HepG2 (cell line): ENCODE measurements at regions not wholly inside any gene's neighbourhood (a gene's known extent, or its start where the extent isn't known, plus 50 kb on each side); places are given as distances from the start of the nearest gene placed in this dataset.

ENCODE experiments used
- ATAC-seq: fragments of 200-7000 bp; cut with Tn5 transposase; 3 replicates; pipeline ENCODE4 v1.9.1; 2020; ENCODE audit warnings: mild to moderate bottlenecking, moderate library complexity
- BruUV-seq: library from RNA; stranded (reverse); fragments of 400-500 nt; replicated peaks from 2 replicates; lab custom pipeline; 2021; lab: Mats Ljungman, UMichigan
- CTCF ChIA-PET: fragments of 300-600 bp; formaldehyde crosslinking; extraction: SDS; loops from one replicate; lab custom pipeline; 2021; ENCODE audit warnings: low total read pairs, inconsistent platforms, low intra/inter-chr PET ratio; lab: Yijun Ruan, JAX
- POLR2A ChIA-PET: fragments of 350-600 bp; sonication (Branson Sonifier 250); formaldehyde crosslinking; loops from one replicate; lab custom pipeline; 2020; ENCODE audit warnings: antibody characterized with exemption, inconsistent platforms; lab: Yijun Ruan, JAX
- DNase-seq: peaks from one replicate; pipeline ENCODE4 v3.0.0-alpha.2; 2015; ENCODE audit warnings: low spot score
- FAIRE-seq: peaks from 3 replicates; lab custom pipeline; 2011; peaks lifted over from hg19 to GRCh38; lab: Jason Lieb, UNC
- H2AFZ ChIP-seq: one replicate; pipeline ENCODE4 v1.6.1; 2011; ENCODE audit warnings: low read length, inconsistent platforms
- H3K27ac ChIP-seq: fragments of 300-600 bp; 3 replicates; pipeline ENCODE4 v1.8.0; 2011; ENCODE audit warnings: mixed run types, mild to moderate bottlenecking, mixed read lengths, low read length, inconsistent platforms; ENCODE audit not compliant: insufficient read depth; ENCODE audit errors: extremely low read length
- H3K27me3 ChIP-seq, 2 experiments: fragments of 200-600 bp in 1 of 2; 2 replicates in 1 of 2; 3 replicates in 1 of 2; pipeline versions ENCODE4 v1.6.0 to v1.8.0; 2011; ENCODE audit warnings: low read length in 2 of 2, mild to moderate bottlenecking in 2 of 2, moderate library complexity in 2 of 2, inconsistent platforms in 1 of 2; ENCODE audit not compliant: insufficient read depth in 2 of 2, control insufficient read depth in 1 of 2
- H3K36me3 ChIP-seq, 2 experiments: fragments of 200-600 bp in 1 of 2; replicated peaks in 1 of 2; 2 replicates in 1 of 2; 3 replicates in 1 of 2; pipeline versions ENCODE4 v1.5.1 to v1.8.0; 2011; ENCODE audit warnings: low read length in 2 of 2, inconsistent platforms in 1 of 2; ENCODE audit not compliant: insufficient read depth in 2 of 2, control insufficient read depth in 1 of 2
- H3K4me1 ChIP-seq: 2 replicates; pipeline ENCODE4 v1.5.1; 2012; ENCODE audit warnings: low read length, inconsistent platforms; ENCODE audit not compliant: insufficient read depth
- H3K4me2 ChIP-seq: 2 replicates; pipeline ENCODE4 v1.6.0; 2011; ENCODE audit warnings: low read depth, low read length, inconsistent platforms
- H3K4me3 ChIP-seq, 3 experiments: fragments of 200-600 bp in 1 of 3; sonication (generic), shearing (Covaris generic) in 1 of 3; replicated peaks in 1 of 3; 2 replicates each; pipeline ENCODE4 v1.5.1; 2011 to 2016; ENCODE audit warnings: low read length in 3 of 3, inconsistent platforms in 2 of 3, low read depth in 2 of 3, mild to moderate bottlenecking in 2 of 3, control low read depth in 1 of 3, mixed read lengths in 1 of 3; ENCODE audit not compliant: insufficient read depth in 1 of 3
- H3K79me2 ChIP-seq: one replicate; pipeline ENCODE4 v1.6.1; 2011; ENCODE audit warnings: low read length, inconsistent platforms; ENCODE audit not compliant: insufficient read depth
- H3K9ac ChIP-seq: 2 replicates; pipeline ENCODE4 v1.6.0; 2011; ENCODE audit warnings: mild to moderate bottlenecking, low read depth, low read length, inconsistent platforms; ENCODE audit not compliant: insufficient read depth
- H3K9me3 ChIP-seq: 2 replicates; pipeline ENCODE4 v1.5.1; 2012; ENCODE audit warnings: mild to moderate bottlenecking, low read length
- H4K20me1 ChIP-seq: 2 replicates; pipeline ENCODE4 v1.6.0; 2011; ENCODE audit warnings: inconsistent platforms, mild to moderate bottlenecking, low read length, moderate library complexity; ENCODE audit not compliant: insufficient read depth
- ARID2 ChIP-seq: sonication (generic); formaldehyde crosslinking; IDR thresholded peaks from 2 replicates; pipeline ENCODE4 v1.8.1; 2022; ENCODE audit warnings: mild to moderate bottlenecking, missing genetic modification reagents, borderline replicate concordance
- ARID3A ChIP-seq: IDR thresholded peaks from 2 replicates; pipeline ENCODE4 v1.6.1; 2012; ENCODE audit warnings: low read depth, low read length, improper control_type of control experiment
- BATF2 ChIP-seq: sonication (generic); formaldehyde crosslinking; IDR thresholded peaks from 2 replicates; pipeline ENCODE4 v1.8.0; 2022; ENCODE audit warnings: mild to moderate bottlenecking, missing genetic modification reagents, moderate library complexity
- CENPX ChIP-seq: sonication (generic); formaldehyde crosslinking; IDR thresholded peaks from 2 replicates; pipeline ENCODE4 v1.9.0; 2021; ENCODE audit warnings: mild to moderate bottlenecking, missing genetic modification reagents, moderate library complexity
- HNF4A ChIP-seq: sonication (generic); formaldehyde crosslinking; IDR thresholded peaks from 2 replicates; pipeline ENCODE4 v1.4.0; 2020; ENCODE audit warnings: missing genetic modification reagents
- HNRNPUL1 ChIP-seq: fragments of 200-400 bp; formaldehyde crosslinking; IDR thresholded peaks from 2 replicates; pipeline ENCODE4 v1.6.1; 2017; ENCODE audit warnings: low read depth, mild to moderate bottlenecking, low read length, moderate library complexity
- PAWR ChIP-seq: sonication (generic); formaldehyde crosslinking; IDR thresholded peaks from 2 replicates; pipeline ENCODE4 v1.4.0; 2020; ENCODE audit warnings: missing genetic modification reagents, mild to moderate bottlenecking, borderline replicate concordance
- PTBP1 ChIP-seq: fragments of 200-400 bp; formaldehyde crosslinking; IDR thresholded peaks from 2 replicates; pipeline ENCODE4 v1.6.1; 2018; ENCODE audit warnings: low read length, low read depth; ENCODE audit not compliant: poor library complexity, severe bottlenecking
- SMAD3 ChIP-seq: sonication (generic); formaldehyde crosslinking; IDR thresholded peaks from 2 replicates; pipeline ENCODE4 v1.4.0; 2020; ENCODE audit warnings: missing genetic modification reagents
- TSC22D2 ChIP-seq: sonication (generic); formaldehyde crosslinking; IDR thresholded peaks from 2 replicates; pipeline ENCODE4 v1.5.1; 2020; ENCODE audit warnings: missing genetic modification reagents, mild to moderate bottlenecking, borderline replicate concordance
- ZNF12 ChIP-seq: sonication (generic); formaldehyde crosslinking; IDR thresholded peaks from 2 replicates; pipeline ENCODE4 v1.5.0; 2020; ENCODE audit warnings: missing genetic modification reagents
- ZNF207 ChIP-seq: fragments of 450-650 bp; IDR thresholded peaks from 2 replicates; pipeline ENCODE4 v1.6.1; 2016; ENCODE audit warnings: antibody characterized with exemption, borderline replicate concordance
- ZNF282 ChIP-seq: fragments of 450-650 bp; IDR thresholded peaks from 2 replicates; pipeline ENCODE4 v1.6.1; 2018; ENCODE audit not compliant: partially characterized antibody
- ZNF331 ChIP-seq: sonication (generic); formaldehyde crosslinking; IDR thresholded peaks from 2 replicates; pipeline ENCODE4 v1.4.0; 2020; ENCODE audit warnings: missing genetic modification reagents
- ZNF496 ChIP-seq: sonication (generic); formaldehyde crosslinking; IDR thresholded peaks from 2 replicates; pipeline ENCODE4 v1.8.1; 2023; ENCODE audit warnings: mild to moderate bottlenecking, moderate library complexity, missing genetic modification reagents; ENCODE audit not compliant: insufficient replicate concordance
- ZNF550 ChIP-seq: sonication (generic); formaldehyde crosslinking; IDR thresholded peaks from 2 replicates; pipeline ENCODE4 v1.4.0; 2020; ENCODE audit warnings: mild to moderate bottlenecking, missing genetic modification reagents, borderline replicate concordance
- ZNF558 ChIP-seq: sonication (generic); formaldehyde crosslinking; IDR thresholded peaks from 2 replicates; pipeline ENCODE4 v1.9.0; 2022; ENCODE audit warnings: mild to moderate bottlenecking, missing genetic modification reagents, borderline replicate concordance
- ZSCAN25 ChIP-seq: sonication (generic); formaldehyde crosslinking; IDR thresholded peaks from 2 replicates; pipeline ENCODE4 v1.8.0; 2022; ENCODE audit warnings: mild to moderate bottlenecking, missing genetic modification reagents
- WGBS: methylation state at CpG from one replicate; pipeline ENCODE4 v1.1.6; 2017; ENCODE audit warnings: low lambda C conversion rate; 5-methylcytosine and 5-hydroxymethylcytosine counted together
- in situ Hi-C: cut with HindIII; loops from 2 replicates; pipeline ENCODE4 v1.10.0; 2017; ENCODE audit warnings: low pct_unique_long_range_greater_than_20kb; ENCODE audit not compliant: extremely low pct_ligation_motif_present
- intact Hi-C: fragments of 100-400 bp; cut with micrococcal nuclease; formaldehyde crosslinking; loops from one replicate; pipeline ENCODE4 v1.10.0; 2022; ENCODE audit not compliant: unreplicated experiment
- TF ChIP-seq, protein P1 (sequence below), 2 experiments: fragments of 450-650 bp in 1 of 2; sonication (generic) in 1 of 2; formaldehyde crosslinking; IDR thresholded peaks; 2 replicates each; pipeline versions ENCODE4 v1.5.0 to v1.8.0; 2020 to 2022; ENCODE audit warnings: mild to moderate bottlenecking in 1 of 2, missing genetic modification reagents in 1 of 2

DNA sequence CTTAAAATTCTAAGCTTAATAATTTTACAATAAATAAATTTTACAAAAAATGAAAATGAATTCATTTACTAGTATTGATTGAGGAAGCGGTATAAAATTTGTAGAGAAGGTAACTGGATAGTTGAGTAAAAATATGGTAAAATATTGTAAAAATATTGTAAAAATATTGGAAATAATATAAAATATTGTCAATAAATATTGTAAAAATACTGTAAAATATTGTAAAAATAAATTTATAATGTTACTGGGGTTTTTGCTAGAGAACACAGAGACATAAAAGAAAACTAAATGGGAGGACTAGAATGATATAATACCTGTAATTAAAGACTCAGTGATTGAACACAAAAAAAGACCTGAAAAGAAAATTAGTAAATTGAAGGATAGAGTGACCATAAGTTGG is 546.3 kb upstream of the NETO1 start:
- whole genome bisulfite sequencing, result 5% methylated on average over 1 of the region's 1 CpG
- in situ Hi-C loops, result no loop called here

More for the DNA sequence above, 546.3 kb upstream of the NETO1 start:
- no peak overlapping the region for H3K27ac ChIP-seq
- TF ChIP-seq ZNF207, result no peak
- TF ChIP-seq ZNF558, result no peak
- TF ChIP-seq ZNF550 (CRISPR knock-in tag), result no peak
- TF ChIP-seq BATF2, result no peak
- TF ChIP-seq SMAD3 (CRISPR knock-in tag), result no peak
- no peak for TF ChIP-seq PAWR
- no peak for TF ChIP-seq CENPX (CRISPR knock-in tag)
- no peak for TF ChIP-seq PTBP1
- TF ChIP-seq ZNF12 (CRISPR knock-in tag), result no peak
- no peak for TF ChIP-seq HNRNPUL1
- TF ChIP-seq ARID3A, result no peak
- no peak for TF ChIP-seq ARID2 (CRISPR knock-in tag)
- TF ChIP-seq ZSCAN25 (CRISPR knock-in tag), result no peak
- no peak for TF ChIP-seq TSC22D2 (CRISPR knock-in tag)
- TF ChIP-seq HNF4A, result no peak
- TF ChIP-seq ZNF282, result no peak
- TF ChIP-seq, protein P1, sequence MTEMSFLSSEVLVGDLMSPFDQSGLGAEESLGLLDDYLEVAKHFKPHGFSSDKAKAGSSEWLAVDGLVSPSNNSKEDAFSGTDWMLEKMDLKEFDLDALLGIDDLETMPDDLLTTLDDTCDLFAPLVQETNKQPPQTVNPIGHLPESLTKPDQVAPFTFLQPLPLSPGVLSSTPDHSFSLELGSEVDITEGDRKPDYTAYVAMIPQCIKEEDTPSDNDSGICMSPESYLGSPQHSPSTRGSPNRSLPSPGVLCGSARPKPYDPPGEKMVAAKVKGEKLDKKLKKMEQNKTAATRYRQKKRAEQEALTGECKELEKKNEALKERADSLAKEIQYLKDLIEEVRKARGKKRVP (CRISPR knock-in tag; IDR thresholded peaks at IDR 0.05), result no peak
- TF ChIP-seq ZNF331, result no peak
- TF ChIP-seq ZNF496, result no peak
- CTCF ChIA-PET, result no interaction called here
- H3K4me2 ChIP-seq, result no peak overlapping the region
- no peaks in the 10 kb centered on the region for H3K27me3 ChIP-seq
- intact Hi-C loops, result no loop called here
- ATAC-seq (no peak), FAIRE-seq (no peak), DNase-seq (no peak)
- no peak overlapping the region for H2AFZ ChIP-seq
- H3K79me2 ChIP-seq, result no peaks in the 10 kb centered on the region
- no peak overlapping the region for H3K9ac ChIP-seq
- no peaks in the 10 kb centered on the region for H3K4me1 ChIP-seq
- no peaks in the 10 kb centered on the region for H3K9me3 ChIP-seq
- BruUV-seq, result no TSS peak
- H4K20me1 ChIP-seq, result no peaks in the 10 kb centered on the region
- POLR2A ChIA-PET, result no interaction called here
- H3K4me3 ChIP-seq, result no peak overlapping the region
- H3K36me3 ChIP-seq, result no peaks in the 10 kb centered on the region
